Kidney epithelial cell (primary cell): ENCODE measurements at regions not wholly inside any gene's neighbourhood (a gene's known extent, or its start where the extent isn't known, plus 50 kb on each side); places are given as distances from the start of the nearest gene placed in this dataset.

Source experiments
- DNase-seq: peaks from one replicate; pipeline ENCODE4 v3.0.0-alpha.2; 2010; ENCODE audit warnings: low read depth
- H3K27me3 ChIP-seq: 2 replicates; pipeline ENCODE4 v1.6.0; 2011; ENCODE audit warnings: low read length; ENCODE audit not compliant: control insufficient read depth, insufficient read depth
- H3K36me3 ChIP-seq: 2 replicates; pipeline ENCODE4 v1.5.1; 2011; ENCODE audit warnings: low read length; ENCODE audit not compliant: control insufficient read depth, insufficient read depth
- H3K4me3 ChIP-seq: 2 replicates; pipeline ENCODE4 v1.5.1; 2011; ENCODE audit warnings: low read depth, mild to moderate bottlenecking, control low read depth, low read length
- TF ChIP-seq, protein P1 (sequence below): IDR thresholded peaks from 2 replicates; pipeline ENCODE4 v1.5.1; 2011; ENCODE audit warnings: mild to moderate bottlenecking, moderate library complexity, low read length, control low read depth, inconsistent platforms; ENCODE audit not compliant: insufficient read depth, poor library complexity, severe bottlenecking

GRCh38 chr12:4134448-4135263 lies 138.9 kb upstream of the CCND2 start:
- TF ChIP-seq, protein P1, sequence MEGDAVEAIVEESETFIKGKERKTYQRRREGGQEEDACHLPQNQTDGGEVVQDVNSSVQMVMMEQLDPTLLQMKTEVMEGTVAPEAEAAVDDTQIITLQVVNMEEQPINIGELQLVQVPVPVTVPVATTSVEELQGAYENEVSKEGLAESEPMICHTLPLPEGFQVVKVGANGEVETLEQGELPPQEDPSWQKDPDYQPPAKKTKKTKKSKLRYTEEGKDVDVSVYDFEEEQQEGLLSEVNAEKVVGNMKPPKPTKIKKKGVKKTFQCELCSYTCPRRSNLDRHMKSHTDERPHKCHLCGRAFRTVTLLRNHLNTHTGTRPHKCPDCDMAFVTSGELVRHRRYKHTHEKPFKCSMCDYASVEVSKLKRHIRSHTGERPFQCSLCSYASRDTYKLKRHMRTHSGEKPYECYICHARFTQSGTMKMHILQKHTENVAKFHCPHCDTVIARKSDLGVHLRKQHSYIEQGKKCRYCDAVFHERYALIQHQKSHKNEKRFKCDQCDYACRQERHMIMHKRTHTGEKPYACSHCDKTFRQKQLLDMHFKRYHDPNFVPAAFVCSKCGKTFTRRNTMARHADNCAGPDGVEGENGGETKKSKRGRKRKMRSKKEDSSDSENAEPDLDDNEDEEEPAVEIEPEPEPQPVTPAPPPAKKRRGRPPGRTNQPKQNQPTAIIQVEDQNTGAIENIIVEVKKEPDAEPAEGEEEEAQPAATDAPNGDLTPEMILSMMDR, result no peak
- no peaks in the 10 kb centered on the region for H3K36me3 ChIP-seq
- H3K27me3 ChIP-seq, result peaks cover 5% of the 10 kb centered on the region
- DNase-seq, result no peak
- no peak overlapping the region for H3K4me3 ChIP-seq

GRCh38 chr12:4133636-4134447 lies 139.7 kb upstream of the CCND2 start:
- TF ChIP-seq, protein P1, result no peak
- peaks cover 5% of the 10 kb centered on the region for H3K27me3 ChIP-seq

GRCh38 chr12:4133029-4133428 lies 140.5 kb upstream of the CCND2 start:
- DNase-seq, result no peak
- Histone ChIP-seq H3K4me3 (no peak overlapping the region), H3K27me3 (peaks cover 5% of the 10 kb centered on the region), H3K36me3 (no peaks in the 10 kb centered on the region)
- TF ChIP-seq, protein P1, result no peak

More at GRCh38 chr12:4133636-4134447, 139.7 kb upstream of the CCND2 start:
- Histone ChIP-seq H3K36me3 (no peaks in the 10 kb centered on the region), H3K4me3 (no peak overlapping the region)
- no peak for DNase-seq

DNA sequence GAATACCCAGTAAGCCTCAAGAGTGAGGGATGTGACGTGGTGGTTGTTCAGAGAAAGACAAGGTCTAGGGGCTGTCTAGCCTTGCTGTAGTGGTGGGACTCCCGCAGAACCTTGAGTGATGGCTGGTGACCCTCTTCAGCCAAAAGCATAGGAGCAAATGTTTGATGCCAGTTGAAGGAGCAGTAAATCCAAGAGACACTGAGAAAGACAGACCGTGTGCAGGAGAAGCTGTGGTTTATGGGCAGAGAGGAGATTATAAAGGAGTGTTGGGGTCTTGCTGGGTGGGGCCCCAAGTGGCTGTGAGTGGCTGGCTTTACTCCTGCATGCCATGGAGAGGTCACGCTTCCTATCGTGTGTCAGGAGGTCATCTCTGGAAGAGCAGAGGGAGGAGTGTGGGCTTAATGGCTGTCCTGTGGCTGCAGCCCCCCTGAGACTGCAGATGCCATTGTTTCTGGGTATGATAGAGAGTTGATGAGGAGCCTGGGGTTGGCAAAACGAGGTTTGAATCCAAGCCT lies 152.0 kb upstream of the CCND2 start:
- Histone ChIP-seq H3K36me3 (no peaks in the 10 kb centered on the region), H3K27me3 (no peaks in the 10 kb centered on the region), H3K4me3 (no peak overlapping the region)
- TF ChIP-seq, protein P1, result no peak
- DNase-seq, result no peak

DNA sequence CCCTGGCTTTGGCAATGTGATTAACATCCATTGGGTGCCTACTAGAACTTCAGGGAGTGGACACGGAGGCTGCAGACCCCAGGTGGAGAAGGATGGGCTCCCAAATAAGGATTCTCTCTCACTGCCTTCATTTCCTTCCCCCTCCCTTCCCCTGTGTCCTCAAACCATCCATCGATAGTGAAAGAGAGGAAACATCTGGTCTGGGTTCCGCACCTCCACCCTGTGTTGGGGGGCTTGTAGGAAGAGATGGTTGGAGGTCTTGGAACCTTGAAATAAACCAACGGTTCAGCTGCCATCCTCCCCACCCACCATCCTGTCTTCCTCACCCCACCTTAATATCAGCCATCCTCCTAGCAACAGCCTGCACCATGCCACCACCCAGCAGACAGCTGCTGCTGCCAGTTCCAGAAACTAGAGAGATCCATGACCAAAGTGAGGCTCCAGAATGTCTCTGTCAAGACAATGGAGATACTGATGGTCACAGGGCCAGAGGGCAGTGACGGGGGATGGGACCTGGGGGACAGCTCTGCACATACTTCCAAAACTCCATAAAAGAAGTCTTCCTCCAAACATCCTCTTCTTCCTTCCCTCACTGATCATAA lies 153.1 kb upstream of the CCND2 start:
- no peaks in the 10 kb centered on the region for H3K36me3 ChIP-seq
- H3K27me3 ChIP-seq, result no peaks in the 10 kb centered on the region
- TF ChIP-seq, protein P1, result no peak
- DNase-seq, result no peak
- H3K4me3 ChIP-seq, result no peak overlapping the region
